Activated CD4-positive, alpha-beta T cell treated with anti-CD3 and anti-CD28 coated beads, Interleukin-2, Interleukin-4, amounts not matched to agents 100 ng/mL and 50 ng/mL, durations not matched to agents 16 hours and 8 hours (primary cell): ENCODE measurements at regions not wholly inside any gene's neighbourhood (a gene's known extent, or its start where the extent isn't known, plus 50 kb on each side); places are given as distances from the start of the nearest gene placed in this dataset.
"Not testable (repeated sequence)": the region's sequence is repeated elsewhere in the genome, so short reads cannot be mapped to it uniquely, and the experiment has no call there.

Experiments
- DNase-seq: peaks from one replicate; pipeline ENCODE4 v3.0.0-alpha.2; 2020; ENCODE audit warnings: low spot score

DNA sequence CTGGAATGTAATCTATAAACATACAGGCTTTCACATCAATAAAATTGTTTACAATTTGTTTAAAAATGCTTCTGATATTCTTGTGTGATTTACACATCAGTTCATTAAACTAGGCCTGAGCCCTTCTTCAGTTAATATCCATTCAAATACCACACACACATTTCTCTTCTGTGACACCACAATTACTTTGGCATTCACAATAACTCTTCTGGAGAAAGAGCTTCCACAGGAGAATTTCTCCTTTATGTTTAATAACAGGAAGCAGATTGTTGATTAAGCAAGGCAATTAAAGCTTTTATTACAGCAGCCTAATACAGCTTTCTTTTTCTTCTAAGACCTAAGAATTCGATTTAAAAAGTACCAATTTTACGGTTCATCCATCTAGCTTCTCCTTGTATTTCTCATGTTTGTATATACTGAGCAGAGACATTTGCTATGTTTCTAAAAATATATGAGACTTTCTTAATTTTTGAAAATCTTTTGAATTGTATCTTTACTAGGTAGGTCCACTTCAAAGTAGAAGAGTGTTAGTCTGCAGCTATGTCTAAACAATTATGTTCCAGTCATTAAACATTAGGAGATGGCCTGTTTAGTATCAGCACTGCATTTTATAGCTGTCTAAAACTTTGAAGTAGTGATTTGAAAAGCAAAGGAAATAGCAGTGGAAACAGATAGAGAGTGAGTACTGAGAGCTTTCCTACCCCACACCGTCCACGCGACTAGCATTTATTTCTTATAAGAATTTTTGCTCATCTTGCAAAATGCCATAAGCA, 511.1 kb upstream of the UBE2E2 start:
- DNase-seq: no peak

DNA sequence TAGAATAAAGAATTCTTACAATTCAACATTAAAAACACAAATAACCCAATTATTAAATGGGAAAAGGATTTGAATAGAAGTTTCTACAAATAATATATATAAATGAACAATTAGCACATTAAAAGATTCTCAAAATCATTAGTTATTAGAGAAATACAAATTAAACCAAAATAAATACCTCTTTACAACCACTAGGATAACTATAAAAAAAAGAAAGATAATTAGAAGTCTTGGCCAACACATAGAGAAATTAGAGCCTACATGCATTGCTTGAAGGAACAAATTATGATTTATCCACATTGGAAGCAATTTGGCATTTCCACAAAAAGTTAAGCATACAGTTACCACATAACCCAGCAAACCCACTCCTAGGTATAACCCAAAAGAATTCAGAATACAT, 502.3 kb upstream of the UBE2E2 start:
- DNase-seq: no peak

DNA sequence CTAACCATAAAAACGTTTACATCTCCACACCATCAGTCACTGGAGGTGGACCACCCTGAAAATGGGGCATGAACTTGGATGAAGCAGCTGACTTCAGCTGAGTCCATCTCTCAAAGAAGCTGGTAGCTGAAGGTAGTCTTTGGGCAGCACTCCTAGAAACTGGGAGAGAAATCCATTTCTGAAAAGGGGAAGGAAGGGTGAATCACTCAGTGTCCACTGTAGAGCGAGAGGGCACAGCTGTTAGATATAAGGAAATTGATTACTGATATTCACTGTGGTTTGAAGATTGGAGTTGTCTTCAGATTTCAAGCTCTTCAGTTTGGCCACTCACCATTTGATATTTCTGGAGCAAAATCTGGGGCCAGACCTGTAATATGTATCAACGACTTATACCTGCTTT, 499.0 kb upstream of the UBE2E2 start:
- no peak for DNase-seq

DNA sequence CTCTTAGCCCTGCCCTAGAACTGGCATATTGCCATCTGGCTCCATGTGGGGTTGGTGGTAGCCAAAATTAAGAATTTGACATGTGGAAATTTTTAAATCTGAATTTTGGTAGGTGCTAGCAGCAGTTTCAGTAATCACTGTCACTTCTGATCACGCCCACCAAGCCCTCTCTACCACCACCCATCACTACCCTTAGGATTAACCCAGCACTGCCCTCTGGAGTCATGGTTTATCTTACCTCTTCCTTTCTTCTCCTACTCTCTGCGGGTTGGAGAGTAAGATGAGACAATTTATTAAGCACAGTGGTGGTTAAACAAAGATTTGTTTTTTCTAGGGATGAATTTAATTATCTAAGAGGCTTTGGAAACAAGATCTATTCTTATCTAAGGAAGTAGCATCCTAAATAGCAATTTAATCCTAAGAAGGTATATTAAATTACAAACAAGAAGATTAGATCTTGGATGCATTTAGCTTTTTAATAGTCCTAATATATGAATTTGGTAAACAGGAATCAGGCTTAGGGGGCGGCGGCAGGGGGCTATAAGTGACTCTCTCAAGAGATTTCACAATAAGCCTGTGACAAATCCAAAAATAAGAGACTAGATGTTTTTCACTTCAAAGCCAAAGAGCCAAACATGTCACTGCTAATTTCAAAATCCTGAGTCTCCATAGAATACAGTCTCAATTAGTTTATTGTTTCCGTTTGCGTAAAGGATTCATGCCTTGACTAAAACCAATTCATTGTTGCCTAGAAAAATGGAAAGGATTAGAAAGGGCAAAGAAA, 498.4 kb upstream of the UBE2E2 start:
- no peak for DNase-seq

DNA sequence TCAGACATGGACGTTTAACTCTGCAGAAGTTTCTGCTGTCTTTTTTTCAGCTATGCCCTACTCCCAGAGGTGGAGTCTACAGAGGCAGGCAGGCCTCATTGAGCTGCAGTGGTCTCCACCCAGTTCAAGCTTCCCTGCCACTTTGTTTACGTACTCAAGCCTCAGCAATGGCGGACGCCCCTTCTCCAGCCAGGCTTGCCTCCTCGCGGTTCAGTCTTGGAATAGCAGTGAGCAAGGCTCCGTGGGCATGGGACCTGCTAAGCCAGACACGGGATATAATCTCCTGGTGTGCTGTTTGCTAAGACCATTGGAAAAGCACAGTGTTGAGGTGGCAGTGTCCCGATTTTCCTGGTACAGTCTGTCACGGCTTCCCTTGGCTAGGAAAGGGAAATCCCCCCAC, 496.2 kb upstream of the UBE2E2 start:
- DNase-seq: not testable (repeated sequence)

DNA sequence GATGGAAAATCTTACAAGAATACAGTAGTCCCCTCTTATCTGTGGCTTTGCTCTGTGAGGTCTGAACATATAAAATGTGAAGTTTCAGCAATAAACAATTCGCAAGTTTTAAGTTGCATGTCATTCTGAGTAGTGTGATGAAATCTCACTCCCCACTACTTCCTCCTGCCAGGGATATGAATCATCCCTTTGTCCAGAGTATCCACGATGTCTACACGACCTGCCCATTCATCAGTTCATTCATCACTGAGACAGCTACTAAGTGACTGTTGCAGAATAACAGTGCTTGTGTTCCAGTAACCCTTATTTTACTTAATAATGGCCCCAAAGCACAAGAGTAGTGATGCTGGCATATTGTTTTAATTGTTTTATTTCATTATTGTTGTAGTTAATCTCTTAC, 489.2 kb upstream of the UBE2E2 start:
- DNase-seq: no peak

DNA sequence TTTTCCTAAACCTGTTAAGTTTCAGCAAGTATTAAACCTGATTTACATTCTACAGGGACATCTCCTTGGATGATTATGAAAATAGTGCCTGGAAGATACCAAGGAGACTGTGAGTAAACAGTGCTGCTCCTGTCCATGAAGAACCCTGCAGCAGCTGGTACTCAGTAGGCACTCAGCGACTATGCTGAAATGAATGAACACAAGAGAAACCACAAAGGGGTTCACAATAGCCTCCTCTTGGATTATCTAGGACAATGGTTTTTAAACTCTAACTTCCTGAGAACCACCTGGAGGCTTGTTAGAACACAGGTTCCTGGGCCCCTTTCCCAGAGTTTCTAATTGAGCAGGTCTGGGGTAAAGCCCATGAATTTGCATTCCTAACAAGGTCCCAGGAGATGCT, 488.4 kb upstream of the UBE2E2 start:
- no peak for DNase-seq

DNA sequence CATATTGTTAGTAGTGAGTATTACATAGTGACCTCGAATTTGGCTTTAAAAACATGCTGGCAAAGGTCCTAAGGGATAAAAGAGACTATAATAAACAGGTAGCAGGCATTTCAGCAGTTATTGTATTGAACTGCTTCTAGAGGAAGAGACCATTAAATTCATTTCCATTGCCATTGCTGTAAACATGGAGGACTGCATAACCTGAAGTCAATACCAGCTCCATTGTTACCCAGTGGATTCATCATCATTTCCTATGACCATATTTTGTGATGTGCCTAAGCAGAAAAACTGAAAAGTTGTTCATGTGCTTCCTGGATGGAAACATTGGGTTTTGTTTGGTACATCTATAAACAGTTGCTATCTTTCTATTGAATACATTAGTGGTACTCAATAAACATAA, 482.5 kb upstream of the UBE2E2 start:
- DNase-seq: no peak

DNA sequence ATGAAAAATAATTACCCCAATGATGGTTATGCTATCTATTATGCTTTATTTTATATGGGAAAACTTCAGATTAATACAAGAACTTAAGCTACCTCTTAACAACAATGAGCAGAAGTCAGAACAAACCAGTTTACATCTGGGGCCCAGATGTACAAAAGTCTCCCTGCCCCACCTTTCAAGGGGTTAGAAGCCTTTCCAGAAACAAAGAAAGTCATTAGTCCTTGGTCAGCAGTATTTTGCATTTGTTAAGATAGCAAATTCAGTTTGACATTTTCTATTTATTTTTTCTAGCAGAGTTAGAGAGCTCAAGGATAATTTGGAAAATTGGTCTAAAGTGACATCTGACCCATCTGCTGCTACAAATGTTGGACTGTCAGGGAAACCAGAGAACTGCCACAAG, 478.7 kb upstream of the UBE2E2 start:
- DNase-seq: no peak

DNA sequence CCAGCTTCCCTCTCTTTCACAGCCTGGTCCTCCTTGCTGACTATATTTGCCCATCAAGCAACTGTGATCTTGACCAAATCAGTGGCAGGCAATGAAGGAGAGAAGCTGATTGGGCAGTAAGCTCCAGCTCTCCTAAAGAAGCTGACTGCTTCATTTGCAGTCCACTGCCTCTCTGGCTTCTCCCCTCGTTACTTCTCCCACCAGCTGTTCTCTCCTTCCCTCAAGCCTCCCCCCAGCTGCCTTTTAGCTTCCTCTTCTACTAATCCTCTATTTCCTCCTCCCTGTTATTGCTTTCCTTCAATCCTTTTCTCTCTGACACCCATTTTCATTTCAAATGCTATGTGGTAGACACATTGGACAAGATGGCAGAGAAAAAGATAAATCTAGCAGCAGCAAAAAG, 474.7 kb upstream of the UBE2E2 start:
- DNase-seq: no peak

DNA sequence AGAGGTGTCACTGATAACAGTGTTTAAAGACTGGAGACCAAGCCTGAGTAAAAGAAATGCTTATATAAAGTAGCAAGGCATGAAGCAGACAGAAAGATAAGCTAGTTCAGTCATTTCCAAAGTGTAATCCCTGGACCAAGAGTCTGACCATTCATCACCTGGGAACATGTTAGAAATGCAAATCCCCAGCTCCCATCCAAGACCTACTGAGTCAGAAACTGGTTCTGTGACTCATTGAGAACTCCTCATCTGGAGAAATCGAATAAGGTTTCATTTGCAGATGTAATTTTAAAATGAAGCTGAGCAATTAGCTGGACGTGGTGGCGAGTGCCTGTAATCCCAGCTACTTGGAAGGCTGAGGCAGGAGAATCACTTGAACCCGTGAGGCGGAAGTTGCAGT, 473.9 kb upstream of the UBE2E2 start:
- no peak for DNase-seq

DNA sequence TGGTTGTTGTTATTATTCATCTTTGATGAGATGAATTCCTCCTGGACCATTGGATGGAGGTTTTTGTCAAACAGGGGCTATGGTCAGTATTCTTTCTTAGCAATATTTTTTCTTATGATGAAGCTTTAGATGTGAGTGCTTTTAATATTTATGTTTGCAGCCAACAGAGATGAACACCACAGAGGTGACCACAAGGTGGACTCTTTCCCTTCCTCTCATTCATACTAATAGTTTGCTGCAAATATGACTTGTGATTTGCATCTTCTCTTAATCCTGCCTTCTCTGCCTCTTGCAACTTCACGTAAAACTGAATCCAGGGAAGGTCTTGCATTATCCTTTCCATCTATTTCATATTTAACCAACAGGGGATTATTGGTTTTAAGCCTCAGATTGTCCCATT, 473.1 kb upstream of the UBE2E2 start:
- DNase-seq: no peak

DNA sequence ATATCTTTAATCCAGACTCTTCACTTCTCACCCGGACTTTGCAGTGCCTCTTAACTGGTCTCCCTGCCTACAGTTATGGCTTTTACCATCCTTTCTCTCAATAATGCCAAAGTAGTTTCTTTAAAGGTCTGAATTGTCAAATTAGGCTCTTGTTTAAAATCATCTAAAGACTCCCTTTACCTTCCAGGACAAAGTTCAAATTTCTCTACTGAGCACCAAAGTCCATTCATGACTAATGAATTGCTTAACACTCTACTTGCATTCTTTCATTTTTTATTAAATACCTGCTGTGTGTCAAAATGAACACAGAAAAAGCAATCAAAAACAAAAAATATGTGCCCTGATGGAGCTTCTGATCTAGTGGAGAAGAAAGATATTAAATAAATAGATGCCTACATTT, 472.4 kb upstream of the UBE2E2 start:
- DNase-seq: no peak

DNA sequence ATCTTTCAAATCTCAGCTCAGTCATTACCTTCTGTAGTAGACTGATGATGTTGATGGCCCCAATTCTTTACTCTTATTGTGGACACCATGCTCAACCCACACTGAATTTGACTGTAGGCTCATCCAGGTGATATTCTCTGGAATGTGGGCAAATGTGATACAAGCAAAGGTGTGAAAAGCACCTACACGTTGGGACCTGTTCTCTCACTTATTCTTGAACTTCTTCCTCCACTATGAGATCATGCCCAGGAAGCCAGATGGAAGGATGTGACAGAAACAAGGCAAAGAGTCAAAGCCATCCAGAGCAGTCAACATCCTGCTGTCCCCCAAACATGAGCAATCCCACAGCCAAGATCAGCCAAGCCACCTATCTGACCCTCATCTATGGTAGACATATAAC, 471.2 kb upstream of the UBE2E2 start:
- DNase-seq: no peak

DNA sequence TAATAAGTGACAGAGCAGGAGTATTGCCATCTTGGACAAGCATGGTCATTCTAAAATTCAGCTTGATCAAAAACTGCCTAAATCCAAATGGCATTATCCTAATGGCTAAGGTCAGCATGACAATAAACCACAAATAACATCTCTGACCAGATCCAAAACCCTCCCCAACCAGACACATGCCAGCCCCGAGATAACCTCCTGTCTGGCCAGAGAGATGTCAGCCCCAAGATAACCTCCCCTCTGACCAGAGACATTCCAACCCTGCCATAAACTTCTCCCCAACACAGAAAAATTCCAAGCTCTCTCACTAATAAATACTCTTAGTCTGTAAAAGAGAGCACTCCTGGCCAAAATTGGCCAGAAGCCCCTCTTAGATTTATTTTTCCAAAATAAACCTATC, 470.5 kb upstream of the UBE2E2 start:
- no peak for DNase-seq

DNA sequence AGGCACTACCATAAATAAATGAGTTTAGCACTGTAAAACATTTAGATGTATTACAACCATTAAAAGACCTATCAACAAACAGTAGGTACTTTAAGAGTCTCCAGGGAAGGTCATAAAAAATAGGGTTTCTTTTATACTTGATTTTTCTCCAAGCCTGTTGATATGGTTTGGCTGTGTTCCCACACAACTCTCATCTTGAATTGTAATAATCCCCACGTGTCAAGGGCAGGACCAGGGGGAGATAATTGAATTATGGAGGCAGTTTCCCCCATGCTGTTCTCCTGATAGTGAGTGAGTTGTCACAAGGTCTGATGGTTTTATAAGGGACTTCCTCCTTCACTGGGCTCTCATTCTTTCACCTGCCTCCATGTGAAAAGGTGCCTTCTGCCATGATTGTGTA, 468.9 kb upstream of the UBE2E2 start:
- DNase-seq: no peak

DNA sequence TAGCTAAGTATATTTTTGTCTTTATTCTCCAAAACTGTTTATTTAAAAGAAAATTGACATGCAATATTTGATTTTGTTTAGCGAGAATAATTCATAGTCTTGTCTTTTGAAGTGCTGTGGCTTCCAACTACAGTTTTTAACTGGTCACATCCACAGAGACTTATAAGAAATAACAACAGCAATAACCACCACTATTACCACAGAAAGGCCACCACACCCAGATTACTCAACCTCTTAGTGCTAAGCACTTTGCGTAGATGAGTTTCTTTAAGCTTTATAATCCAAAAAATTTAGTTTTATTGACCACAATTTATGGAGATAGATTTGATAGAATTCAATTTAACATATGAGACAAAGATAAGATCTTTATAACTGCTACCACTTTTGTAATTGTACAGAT, 468.4 kb upstream of the UBE2E2 start:
- DNase-seq: no peak

DNA sequence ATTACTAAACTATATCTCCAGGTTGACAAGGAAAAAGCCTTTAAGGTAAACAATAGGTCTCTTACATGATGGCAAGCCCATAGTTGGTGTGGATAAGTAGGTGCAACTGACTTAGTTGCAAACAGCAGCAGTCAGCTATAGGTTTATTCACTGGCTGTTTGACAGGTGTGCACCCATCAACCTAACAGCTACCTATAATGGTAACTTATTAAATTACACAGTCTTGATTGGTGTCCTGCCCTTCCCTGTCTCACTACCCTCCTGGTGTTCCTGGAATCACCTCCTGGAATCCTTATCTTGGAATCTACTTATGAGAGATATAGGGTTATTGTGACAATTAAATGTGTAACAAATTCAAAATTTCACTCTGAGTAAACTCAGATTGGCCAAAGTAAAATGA, 467.8 kb upstream of the UBE2E2 start:
- DNase-seq: no peak

DNA sequence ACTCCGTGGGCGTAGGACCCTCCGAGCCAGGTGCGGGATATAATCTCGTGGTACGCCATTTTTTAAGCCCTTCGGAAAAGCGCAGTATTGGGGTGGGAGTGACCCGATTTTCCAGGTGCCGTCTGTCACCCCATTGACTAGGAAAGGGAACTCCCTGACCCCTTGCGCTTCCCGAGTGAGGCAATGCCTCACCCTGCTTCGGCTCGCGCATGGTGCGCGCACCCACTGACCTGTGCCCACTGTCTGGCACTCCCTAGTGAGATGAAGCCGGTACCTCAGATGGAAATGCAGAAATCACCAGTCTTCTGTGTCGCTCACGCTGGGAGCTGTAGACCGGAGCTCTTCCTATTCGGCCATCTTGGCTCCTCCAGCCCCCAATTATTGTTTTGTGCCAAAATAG, 459.7 kb upstream of the UBE2E2 start:
- not testable (repeated sequence) for DNase-seq

DNA sequence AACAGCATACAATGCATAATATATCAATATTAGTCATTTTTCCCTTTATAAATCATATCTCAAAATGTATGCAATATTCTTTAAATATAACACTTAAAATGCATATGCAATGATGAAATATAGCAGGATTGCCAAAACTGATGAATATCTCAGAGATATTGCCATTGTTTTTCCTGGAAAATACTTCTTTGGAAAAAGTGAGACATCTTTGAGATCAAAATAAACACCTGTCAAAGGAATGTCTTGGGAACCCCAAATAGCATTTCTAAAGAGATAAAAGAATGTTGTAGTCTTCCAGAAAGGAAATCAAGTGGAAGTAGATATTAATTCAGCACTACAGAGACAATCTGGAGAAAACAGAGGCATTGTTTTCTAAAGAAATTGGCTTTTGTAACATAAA, 457.8 kb upstream of the UBE2E2 start:
- no peak for DNase-seq

DNA sequence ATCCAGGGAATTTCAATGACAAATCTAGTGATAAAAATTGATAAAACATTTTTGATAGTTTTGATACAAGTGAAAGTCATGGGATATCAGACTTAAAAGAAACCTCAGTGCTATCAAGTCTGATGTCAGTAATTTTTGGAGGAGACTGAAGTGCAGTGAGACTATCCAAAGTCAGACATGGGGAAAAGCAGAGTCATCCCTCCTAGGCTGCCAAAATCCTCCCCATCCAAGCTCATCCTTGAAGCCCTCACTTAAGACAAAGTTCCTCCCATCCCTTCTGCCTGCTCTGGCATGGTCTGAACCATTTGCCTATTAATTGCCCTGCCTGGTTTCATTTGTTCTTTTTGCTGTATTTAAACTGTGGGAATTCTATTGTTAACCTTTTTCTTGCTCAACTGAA, 456.9 kb upstream of the UBE2E2 start:
- DNase-seq: no peak

DNA sequence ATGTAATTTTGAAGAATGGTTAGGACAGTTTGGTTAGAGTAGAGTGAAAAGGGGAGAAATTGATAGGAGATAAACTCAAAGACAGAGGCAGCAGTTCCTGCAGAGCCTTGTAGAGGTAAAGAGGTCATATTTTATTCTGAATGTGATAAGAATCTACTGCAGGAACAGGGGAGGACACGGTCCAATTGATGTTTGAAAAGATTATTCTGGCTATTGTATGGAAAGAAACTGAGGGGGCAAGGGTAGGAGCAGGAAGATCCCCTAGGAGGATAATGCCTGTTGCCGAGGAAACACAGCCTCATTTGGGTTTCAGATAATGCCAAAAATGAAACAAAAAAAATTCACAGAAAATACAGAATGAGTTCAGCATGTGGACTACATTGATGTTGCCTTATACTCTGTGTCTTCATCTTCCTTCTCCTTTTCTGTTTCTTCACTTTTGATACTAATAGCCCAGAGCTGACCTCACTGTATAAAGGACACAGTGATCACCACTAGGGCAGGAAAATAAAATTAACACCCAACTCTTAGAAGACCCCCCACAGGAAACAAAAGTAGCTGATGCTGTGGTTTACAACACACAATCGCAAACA, 454.6 kb upstream of the UBE2E2 start:
- DNase-seq: no peak

DNA sequence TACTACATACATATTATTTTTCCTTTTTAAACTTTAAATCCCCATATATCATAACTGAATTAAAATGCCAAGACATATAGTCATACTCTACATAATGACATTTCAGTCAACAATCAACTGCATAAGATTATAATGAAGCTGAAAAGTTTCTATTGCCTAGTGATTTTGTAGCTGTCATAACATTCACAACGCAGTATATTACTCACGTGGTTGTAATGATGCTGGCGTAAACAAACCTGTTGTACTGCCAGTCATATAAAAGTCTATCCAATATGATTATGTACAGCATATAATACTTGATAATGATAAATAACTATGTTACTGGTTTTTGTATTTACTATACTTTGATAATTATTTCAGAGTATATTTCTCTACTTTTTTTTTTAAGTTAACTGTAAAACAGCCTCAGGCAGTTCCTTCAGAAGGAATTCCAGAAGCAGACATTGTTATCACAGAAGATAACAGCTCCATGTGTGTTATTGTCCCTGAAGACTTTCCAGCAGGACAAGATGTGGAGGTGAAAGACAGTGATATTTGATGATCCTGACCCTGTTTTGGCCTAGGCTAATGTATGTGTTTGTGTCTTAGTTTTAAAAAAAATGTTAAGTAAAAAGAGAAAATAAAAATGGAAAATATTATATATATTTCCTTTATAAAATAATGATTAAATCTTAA, 443.4 kb upstream of the UBE2E2 start:
- DNase-seq: no peak
